HG03139 (cell line): ENCODE measurements at regions not wholly inside any gene's neighbourhood (a gene's known extent, or its start where the extent isn't known, plus 50 kb on each side); places are given as distances from the start of the nearest gene placed in this dataset.

Experiments used
- ATAC-seq: cut with Tn5 transposase; IDR thresholded peaks from one replicate; pipeline ENCODE4 v1.9.1; 2021; ENCODE audit not compliant: unreplicated experiment

- no peak for ATAC-seq
These were observed 116.8 kb downstream of the DNAJB9 start for GRCh38 chr7:108686494-108686893.

DNA sequence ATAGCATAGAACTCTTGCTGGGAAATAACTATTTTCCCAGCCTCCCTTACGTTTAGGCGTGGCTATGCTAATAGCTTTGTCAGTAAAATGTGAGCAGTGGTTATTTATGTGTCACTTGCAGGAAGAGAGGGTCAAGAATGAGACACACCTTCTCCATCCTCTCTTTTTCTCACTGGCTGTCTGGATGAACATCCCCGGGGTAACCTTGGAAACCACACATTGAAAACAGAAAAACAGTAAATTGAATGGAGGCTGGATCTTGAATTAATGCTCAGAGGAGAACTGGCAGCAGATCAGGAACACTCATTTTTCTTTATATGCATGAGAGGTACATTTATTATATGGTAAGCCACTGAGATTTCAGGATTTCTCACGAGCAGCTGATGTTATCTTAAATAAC is 127.6 kb downstream of the DNAJB9 start:
- no peak for ATAC-seq

GRCh38 chr7:108711611-108712010 is 141.9 kb downstream of the DNAJB9 start:
- ATAC-seq = no peak

DNA sequence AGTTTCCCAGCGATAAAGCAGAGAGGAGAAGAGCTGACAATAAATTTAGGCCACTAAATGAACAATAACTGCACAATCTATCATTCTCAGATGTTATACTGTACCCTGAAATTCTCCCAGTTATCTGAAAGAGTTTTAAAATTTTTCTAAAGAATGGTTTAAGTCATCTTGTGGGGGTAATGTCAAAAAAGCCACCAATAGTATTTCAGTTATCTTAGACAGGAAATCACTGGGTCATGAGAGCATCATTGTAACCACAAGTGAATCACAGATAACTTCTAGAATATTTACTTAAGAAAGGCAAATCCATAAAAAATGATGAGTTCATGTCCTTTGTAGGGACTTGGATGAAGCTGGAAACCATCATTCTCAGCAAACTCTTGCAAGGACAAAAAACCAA is 147.1 kb downstream of the DNAJB9 start:
- ATAC-seq = no peak

GRCh38 chr7:108717781-108718180 is 148.1 kb downstream of the DNAJB9 start:
- ATAC-seq = no peak

GRCh38 chr7:108719631-108720030 is 150.0 kb downstream of the DNAJB9 start:
- no peak for ATAC-seq

- no peak for ATAC-seq
These were observed 152.9 kb downstream of the DNAJB9 start for GRCh38 chr7:108722561-108722960.

GRCh38 chr7:108723381-108723814 is 153.7 kb downstream of the DNAJB9 start:
- no peak for ATAC-seq

GRCh38 chr7:108724251-108725100 is 154.8 kb downstream of the DNAJB9 start:
- ATAC-seq = no peak

DNA sequence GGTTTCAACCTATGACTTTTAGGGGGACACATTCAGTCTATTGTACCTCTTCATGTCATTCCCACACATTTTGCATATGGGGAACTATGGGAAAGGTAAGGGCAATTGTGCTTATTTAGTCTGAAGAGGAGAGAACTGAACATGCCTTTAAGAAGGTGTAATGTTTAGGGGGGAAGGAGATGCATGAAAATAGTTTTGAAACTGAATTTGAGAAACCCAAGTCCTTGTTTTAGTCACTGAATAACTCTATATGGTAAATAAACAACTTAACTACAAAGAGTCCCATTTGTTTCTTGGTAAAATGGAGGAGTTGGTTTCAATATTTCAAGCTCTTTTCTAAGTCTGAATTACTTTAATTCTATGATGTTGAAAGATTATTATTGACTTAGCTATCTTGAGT is 166.1 kb downstream of the DNAJB9 start:
- ATAC-seq = no peak

GRCh38 chr7:108736221-108736891 is 166.7 kb downstream of the DNAJB9 start:
- ATAC-seq = no peak

DNA sequence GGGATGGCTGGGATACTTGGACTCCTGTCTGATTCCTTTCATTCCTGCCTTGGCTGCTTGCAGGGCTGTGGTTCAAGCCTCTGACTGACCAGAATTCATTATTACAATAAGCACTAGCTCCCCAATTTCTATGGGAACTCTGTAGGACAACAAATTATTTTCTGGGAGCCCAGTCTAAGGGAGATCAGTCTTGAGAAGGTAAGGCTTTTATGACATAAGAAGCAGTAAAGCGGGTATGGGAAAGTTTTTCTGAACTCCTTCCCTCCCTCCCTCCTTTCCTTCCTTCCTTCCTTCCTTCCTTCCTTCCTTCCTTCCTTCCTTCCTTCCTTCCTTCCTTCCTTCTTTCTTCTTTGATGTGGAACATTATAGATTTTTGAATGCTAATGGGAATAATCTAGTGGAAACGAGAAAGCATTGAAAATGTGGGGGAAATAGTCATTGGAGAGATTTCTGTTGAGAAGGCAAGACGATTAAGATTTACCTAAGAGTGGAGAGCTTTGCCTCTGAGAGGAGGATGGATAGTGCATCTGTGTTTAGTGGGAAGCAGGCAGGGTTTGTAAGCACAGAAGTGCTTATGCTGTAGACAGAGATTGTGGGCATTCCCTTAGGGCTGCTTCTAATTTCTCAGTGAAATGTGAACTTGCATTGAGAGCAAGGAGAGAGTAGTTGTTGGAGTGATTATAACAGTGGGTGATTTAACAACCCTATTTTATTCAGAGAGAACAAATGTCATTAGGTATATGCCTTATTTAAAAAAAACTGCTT is 201.5 kb downstream of the DNAJB9 start:
- ATAC-seq = no peak

DNA sequence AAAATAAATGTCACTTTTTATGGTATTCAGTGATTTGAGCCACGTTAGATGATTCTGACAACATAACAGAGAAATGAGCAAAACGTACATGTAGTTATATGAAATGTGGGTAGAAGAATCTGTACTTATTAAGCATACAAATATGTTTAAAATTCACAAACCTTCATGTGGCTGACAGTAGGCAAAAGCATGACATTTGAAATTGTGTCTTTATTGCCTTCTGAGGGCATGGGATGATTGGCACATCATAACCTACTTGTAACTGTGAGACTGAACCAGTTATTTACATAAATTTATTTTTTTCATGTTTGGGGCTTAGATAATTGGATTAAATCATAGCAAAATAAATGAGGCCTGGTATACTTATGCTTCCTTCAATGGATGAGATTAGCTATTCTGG is 202.2 kb downstream of the DNAJB9 start:
- no peak for ATAC-seq

GRCh38 chr7:108777966-108778365 is 208.3 kb downstream of the DNAJB9 start:
- ATAC-seq = no peak

DNA sequence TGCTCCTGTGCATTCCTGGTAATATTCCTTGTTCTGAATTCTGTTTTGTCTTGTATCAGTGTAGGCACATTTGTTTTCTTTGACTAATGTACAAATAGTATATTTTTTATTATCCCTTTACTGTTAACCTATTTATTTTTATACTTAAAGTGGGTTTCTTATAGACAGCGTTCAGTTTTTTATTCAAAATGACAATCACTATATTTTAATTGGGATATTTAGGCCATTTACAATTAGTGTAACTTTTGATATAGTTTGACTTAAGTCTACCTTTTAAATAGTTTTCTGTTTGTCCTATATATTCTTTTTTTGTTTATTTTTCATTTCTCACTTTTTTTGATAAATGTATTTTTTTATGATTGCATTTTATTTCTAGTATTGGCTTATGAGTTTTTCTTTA is 219.8 kb downstream of the DNAJB9 start:
- ATAC-seq = no peak

- ATAC-seq = no peak
These were observed 224.8 kb downstream of the DNAJB9 start for GRCh38 chr7:108794466-108794865.

- no peak for ATAC-seq
These were observed 233.0 kb downstream of the DNAJB9 start for GRCh38 chr7:108802650-108803049.

GRCh38 chr7:108805808-108806397 is 236.2 kb downstream of the DNAJB9 start:
- no peak for ATAC-seq

DNA sequence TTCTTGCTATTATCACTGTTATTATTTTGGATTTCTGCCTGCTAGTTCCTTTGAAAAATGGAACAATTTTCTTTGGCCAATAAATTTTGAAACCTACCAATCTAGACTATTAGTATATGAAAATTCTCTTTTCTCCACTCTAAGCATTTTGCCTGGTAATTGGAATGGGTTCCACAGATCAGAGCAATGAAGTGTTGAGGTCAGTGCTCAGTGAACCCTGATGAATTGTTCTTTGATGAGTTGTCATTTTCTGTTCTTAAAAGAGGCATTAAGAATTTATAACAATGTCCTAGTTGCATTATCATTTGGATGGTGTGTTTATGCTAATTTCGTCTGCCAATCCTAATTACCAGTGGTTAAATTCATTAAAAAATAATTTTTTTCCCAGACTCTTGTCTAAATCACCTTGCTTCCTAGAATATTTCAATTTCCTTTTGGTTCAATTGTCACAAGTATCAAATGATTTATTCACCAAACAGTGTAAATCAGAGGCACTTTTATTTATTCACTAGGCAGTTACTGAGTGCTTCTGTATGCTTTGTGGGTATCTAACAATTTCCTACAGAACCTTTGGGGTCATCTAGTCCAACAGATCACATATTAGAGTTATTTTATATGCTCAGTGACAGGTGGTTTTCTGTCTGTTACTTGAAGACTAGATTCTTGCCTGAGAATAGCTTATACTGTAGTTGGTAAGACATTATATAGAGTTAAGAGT is 239.0 kb downstream of the DNAJB9 start:
- ATAC-seq = no peak

GRCh38 chr7:108809356-108809755 is 239.7 kb downstream of the DNAJB9 start:
- no peak for ATAC-seq
